Duodenal mucosa (tissue), 2 donors: ENCODE measurements at regions not wholly inside any gene's neighbourhood (a gene's known extent, or its start where the extent isn't known, plus 50 kb on each side); places are given as distances from the start of the nearest gene placed in this dataset.

ENCODE experiments used
- H3K27ac ChIP-seq: one replicate; pipeline ENCODE4 v1.7.0; 2013; ENCODE audit warnings: low read depth, low read length
- H3K27me3 ChIP-seq, 2 donors: one replicate each; pipeline ENCODE4 v1.7.0; 2013; ENCODE audit warnings: low read length in 2 of 2, control low read depth in 1 of 2; ENCODE audit not compliant: insufficient read depth in 2 of 2, control insufficient read depth in 1 of 2
- H3K36me3 ChIP-seq, 2 donors: one replicate each; pipeline ENCODE4 v1.7.0; 2013; ENCODE audit warnings: low read length in 2 of 2, control low read depth in 1 of 2; ENCODE audit not compliant: insufficient read depth in 2 of 2, control insufficient read depth in 1 of 2
- H3K4me1 ChIP-seq, 2 donors: one replicate each; pipeline ENCODE4 v1.7.0; 2013; ENCODE audit warnings: low read length in 2 of 2, control low read depth in 1 of 2; ENCODE audit not compliant: insufficient read depth in 2 of 2, control insufficient read depth in 1 of 2
- H3K4me3 ChIP-seq, 2 donors: one replicate each; pipeline ENCODE4 v1.7.0; 2013; ENCODE audit warnings: low read length in 2 of 2, low read depth in 1 of 2
- H3K9ac ChIP-seq, 2 donors: one replicate each; pipeline ENCODE4 v1.7.0; 2013; ENCODE audit warnings: low read length in 2 of 2, low read depth in 1 of 2
- H3K9me3 ChIP-seq, 2 donors: one replicate each; pipeline ENCODE4 v1.7.0; 2013; ENCODE audit warnings: low read length in 2 of 2, control low read depth in 1 of 2; ENCODE audit not compliant: control insufficient read depth in 1 of 2

DNA sequence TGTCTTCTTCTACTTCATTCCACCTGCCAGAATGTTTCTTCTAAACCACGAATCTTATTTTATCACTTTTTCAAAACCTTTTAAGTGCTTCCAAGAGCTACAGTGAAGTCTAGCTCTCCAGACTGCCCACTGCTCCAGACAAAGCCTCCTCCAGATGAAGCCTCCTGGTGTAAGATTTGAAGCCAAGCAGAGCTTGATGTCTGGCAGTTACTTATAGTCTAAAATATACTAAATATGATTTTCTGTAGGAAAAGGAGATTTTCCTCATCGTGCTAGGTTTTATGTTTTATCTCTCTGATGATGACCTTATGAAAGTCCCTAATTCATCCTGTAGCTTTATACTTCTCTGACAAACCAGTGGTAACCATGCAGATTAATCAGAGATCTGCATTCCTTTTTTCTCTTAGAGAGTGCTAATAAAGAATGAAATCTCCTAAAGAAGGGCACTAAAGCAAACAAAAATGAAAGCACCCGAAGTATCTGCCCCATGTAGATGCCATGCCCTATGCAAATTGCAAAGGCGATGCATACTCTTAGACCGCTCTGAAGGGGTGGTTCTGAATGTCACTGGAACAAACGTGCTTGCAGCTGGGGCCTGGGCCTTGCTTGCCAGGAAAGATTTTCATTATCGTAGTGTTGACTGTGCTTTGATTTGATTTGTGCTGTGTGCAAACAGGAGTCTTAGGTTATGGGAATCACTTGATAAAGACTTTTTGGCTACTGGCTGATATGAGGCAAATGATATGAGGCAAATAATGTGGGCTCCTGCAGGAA is 314.2 kb downstream of the PID1 start:
- Histone ChIP-seq H3K27ac (no peak overlapping the region), H3K9ac (no peak overlapping the region), H3K4me1 (no peaks in the 10 kb centered on the region), H3K9me3 (no peaks in the 10 kb centered on the region), H3K4me3 (no peak overlapping the region), H3K27me3 (no peaks in the 10 kb centered on the region), H3K36me3 (no peaks in the 10 kb centered on the region)

DNA sequence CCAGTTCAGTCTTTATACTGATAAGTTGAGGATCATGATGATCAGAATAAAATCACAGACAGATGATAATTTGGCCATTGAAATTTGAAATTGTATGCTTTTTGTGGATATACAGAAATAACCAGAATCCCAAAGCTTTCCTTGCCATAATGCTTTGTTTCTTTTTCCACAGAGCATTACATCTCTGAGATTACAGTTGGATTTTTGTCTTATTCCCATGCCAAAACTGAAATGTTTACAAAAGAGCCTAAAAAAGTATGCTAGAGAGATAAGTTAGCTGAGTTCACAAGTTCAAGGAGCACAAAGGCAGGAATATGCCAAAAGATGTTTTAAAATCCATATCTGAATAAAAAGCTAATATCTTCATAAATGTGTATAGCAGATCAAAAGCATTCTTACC is 321.3 kb downstream of the PID1 start:
- Histone ChIP-seq H3K4me1 (no peaks in the 10 kb centered on the region), H3K4me3 (no peak overlapping the region), H3K27me3 (no peaks in the 10 kb centered on the region), H3K36me3 (no peaks in the 10 kb centered on the region), H3K9ac (no peak overlapping the region), H3K9me3 (no peaks in the 10 kb centered on the region), H3K27ac (no peak overlapping the region)

DNA sequence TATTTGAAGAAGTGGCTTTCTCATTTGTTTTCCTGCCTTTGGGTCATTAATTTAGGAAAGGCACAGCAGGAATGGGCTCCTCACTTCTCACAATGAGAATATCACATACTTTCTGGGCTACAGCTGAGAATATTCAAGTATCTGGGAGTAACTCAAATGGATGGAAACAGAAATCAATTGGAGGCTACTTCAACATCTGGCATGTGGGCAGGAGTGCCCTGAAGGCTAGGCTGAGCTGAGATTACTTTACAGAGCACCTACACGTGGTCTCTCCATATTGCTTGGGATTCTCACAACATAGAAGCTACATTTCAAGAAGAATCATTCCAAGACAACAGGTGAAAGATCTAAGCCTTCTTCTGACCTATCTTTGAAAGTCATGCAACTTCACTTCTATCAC is 325.4 kb downstream of the PID1 start:
- Histone ChIP-seq H3K27ac (no peak overlapping the region), H3K9ac (no peak overlapping the region), H3K27me3 (no peaks in the 10 kb centered on the region), H3K4me1 (no peaks in the 10 kb centered on the region), H3K4me3 (no peak overlapping the region), H3K36me3 (no peaks in the 10 kb centered on the region), H3K9me3 (no peaks in the 10 kb centered on the region)

DNA sequence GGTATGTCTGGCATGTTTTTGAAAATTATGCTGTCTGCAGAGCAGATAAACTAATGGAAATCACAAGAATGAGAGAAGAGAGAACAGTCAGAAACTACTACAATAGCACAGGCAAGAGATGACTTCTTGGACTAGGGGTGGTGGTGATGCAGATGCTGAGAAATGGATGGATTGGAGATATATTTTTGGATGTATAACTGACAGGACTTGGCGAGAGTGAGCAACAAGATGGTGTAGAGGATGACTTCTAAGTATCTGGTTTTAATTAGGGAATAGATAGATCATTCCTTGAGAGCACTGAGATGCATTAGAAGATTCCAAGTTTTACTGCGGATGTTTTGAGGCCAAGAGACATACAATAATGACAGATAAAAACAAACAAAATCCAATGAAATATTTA is 328.2 kb downstream of the PID1 start:
- no peaks in the 10 kb centered on the region for H3K27me3 ChIP-seq
- H3K27ac ChIP-seq = no peak overlapping the region
- no peak overlapping the region for H3K4me3 ChIP-seq
- no peaks in the 10 kb centered on the region for H3K9me3 ChIP-seq
- H3K36me3 ChIP-seq = no peaks in the 10 kb centered on the region
- no peaks in the 10 kb centered on the region for H3K4me1 ChIP-seq
- no peak overlapping the region for H3K9ac ChIP-seq

DNA sequence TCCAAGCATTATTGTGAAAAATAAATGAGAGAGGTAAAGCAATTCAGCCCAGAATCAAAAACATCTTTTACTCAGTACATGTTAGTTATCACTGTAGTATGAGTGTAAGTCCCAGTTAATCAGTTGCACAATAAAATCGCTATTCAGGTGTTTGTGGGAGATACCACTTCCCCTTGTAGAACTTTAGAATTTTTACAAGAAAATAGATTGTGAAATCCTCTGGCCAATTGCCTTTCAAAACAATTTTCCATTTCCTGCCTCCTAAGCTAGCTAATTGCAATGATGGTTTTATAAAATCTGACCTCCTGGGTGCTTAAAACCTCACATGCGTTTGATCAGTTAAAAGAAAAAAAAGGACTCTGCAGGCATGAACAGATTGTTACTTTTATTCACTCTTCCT is 332.5 kb downstream of the PID1 start:
- H3K36me3 ChIP-seq = no peaks in the 10 kb centered on the region
- no peaks in the 10 kb centered on the region for H3K27me3 ChIP-seq
- no peak overlapping the region for H3K9ac ChIP-seq
- no peak overlapping the region for H3K27ac ChIP-seq
- H3K4me1 ChIP-seq = no peaks in the 10 kb centered on the region
- peaks cover 0 to 2% of the 10 kb centered on the region in 2 donors for H3K9me3 ChIP-seq
- H3K4me3 ChIP-seq = no peak overlapping the region

DNA sequence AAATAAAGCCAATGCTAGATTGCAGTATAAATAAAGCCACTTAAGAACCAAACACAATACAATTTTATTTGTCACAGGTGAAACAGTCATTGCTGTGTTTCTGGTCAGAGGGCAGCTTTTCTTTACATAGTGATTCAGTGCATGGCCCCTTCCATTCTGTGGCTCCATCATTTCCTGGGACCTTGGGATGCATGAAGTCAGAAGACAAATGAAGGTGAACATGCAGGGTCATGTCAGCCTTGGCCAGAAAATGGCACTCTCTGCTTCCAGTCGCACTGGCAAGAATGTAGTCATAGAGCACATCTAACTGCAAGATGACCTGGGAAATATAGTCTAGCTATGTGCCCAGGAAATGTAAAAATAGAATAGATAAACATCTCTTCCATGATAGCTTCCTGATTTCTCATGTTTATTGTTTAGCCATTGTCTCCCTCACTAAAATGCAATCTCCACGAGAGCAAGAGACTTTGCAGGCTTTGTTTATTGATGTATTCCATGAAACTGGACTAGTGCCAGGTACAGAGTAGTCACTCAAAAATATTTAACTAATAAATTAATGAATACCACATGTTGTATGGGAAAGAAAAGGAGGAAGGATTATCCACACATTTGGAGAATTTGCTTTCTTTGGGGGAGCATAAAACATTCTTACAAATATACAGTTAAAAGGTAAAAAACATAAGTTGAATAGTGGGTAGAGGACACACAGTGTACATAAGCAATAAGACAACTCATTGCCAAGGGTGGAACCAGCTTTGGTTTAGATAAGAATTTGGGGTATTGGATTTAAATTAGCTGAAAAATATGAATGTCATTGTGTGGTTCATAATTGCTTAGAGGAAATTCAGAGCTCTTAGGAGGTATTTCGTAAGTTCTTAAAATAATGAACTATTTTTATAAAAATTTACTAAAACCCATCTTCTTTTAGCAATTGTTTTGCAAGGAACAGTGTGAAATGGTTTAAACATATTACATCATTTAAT is 343.8 kb downstream of the PID1 start:
- no peaks in the 10 kb centered on the region for H3K27me3 ChIP-seq
- no peak overlapping the region for H3K27ac ChIP-seq
- no peaks in the 10 kb centered on the region for H3K9me3 ChIP-seq
- H3K9ac ChIP-seq = no peak overlapping the region
- no peaks in the 10 kb centered on the region for H3K36me3 ChIP-seq
- H3K4me3 ChIP-seq = no peak overlapping the region
- H3K4me1 ChIP-seq = no peaks in the 10 kb centered on the region

DNA sequence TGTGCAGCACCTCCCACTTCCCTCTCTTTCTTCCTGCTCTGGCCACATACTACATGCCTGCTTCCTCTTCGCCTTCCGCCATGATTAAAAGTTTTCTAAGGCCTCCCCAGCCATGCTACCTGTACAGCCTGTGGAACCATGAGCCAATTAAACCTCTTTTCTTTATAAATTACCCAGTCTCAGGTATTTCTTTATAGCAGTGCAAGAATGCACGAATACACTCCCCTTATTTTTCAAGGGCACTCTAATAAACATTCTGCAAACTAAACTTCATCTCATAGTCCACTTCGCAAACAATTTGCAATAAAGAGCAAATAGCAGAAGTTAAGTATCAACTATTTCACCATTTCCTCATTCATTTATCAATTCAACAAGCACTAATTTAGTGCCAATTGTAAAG is 351.3 kb downstream of the PID1 start:
- Histone ChIP-seq H3K9ac (no peak overlapping the region), H3K27me3 (no peaks in the 10 kb centered on the region), H3K27ac (no peak overlapping the region), H3K9me3 (no peaks in the 10 kb centered on the region), H3K4me1 (no peaks in the 10 kb centered on the region), H3K36me3 (no peaks in the 10 kb centered on the region), H3K4me3 (no peak overlapping the region)

DNA sequence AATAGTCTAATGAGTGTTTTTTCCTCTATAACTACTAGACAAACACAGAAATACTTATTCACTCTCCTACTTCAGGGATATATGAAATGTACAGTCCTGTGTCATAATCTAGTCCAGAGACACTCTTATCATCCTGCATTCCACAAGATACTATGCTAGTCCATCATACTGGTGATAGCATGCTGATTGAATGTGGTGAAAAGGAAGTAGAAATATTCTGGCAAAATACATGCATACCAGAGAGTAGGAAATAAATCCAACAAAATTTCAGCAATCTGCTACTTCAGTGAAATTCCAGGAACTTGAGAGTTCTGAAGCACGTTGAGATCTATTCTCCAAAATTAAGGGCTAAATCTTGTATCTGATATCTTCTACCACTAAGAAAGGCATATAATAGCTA is 353.9 kb downstream of the PID1 start:
- H3K27ac ChIP-seq = no peak overlapping the region
- H3K27me3 ChIP-seq = no peaks in the 10 kb centered on the region
- H3K9ac ChIP-seq = no peak overlapping the region
- H3K9me3 ChIP-seq = no peaks in the 10 kb centered on the region
- H3K4me1 ChIP-seq = no peaks in the 10 kb centered on the region
- no peak overlapping the region for H3K4me3 ChIP-seq
- no peaks in the 10 kb centered on the region for H3K36me3 ChIP-seq

DNA sequence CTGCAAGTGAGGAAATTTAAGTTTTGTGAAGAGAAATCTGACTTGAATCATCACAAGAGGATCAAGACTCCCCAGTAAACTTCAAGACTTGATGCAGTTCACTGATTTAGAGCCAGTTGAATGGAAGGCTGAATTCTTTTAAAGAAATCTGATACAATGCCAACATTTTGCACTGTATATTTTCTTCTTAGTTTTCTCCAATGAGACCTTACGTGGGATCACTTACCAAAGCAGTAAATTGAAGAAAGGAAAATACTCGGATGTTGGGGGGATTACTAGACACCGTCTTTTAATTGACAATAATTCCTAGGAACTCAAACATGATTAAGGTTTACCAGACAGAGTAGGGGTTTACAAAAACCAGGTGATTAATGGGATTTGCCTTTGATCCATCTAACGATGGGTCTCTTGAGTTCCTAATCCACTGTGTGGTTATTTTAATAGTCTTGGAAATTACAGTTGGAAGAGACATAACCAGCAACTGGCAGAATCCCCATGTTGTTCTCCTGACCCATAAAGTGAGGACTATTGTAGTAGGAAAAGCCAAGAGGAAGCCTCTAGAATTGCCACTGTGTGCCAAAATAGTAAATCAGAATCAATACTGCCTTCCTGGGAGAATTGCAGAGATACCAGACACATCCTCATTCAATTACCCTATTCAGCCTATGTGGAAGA is 354.5 kb downstream of the PID1 start:
- H3K4me3 ChIP-seq = no peak overlapping the region
- H3K36me3 ChIP-seq = no peaks in the 10 kb centered on the region
- no peaks in the 10 kb centered on the region for H3K9me3 ChIP-seq
- no peaks in the 10 kb centered on the region for H3K4me1 ChIP-seq
- no peaks in the 10 kb centered on the region for H3K27me3 ChIP-seq
- no peak overlapping the region for H3K9ac ChIP-seq
- no peak overlapping the region for H3K27ac ChIP-seq

DNA sequence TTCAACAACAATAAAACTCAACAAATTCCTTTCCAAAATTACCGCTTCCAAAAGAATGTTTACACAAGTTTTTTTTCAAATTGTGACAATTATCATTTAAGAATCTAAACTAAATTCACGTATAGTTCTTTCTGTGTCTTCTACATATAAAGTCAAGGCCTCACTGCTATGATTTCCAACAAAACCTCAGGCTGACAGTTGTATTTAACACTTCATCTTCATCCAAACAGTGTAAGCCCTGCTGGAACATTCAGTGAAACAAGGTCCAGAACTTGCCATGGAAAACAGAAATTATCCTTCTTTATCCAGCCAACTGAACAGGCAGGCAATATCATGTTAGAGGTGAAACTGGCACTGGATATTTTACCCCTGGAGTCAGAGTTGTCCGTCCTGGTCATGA is 357.9 kb downstream of the PID1 start:
- no peaks in the 10 kb centered on the region for H3K9me3 ChIP-seq
- H3K4me3 ChIP-seq = no peak overlapping the region
- H3K36me3 ChIP-seq = no peaks in the 10 kb centered on the region
- H3K9ac ChIP-seq = no peak overlapping the region
- H3K27me3 ChIP-seq = no peaks in the 10 kb centered on the region
- no peak overlapping the region for H3K27ac ChIP-seq
- H3K4me1 ChIP-seq = no peaks in the 10 kb centered on the region
